HepG2 (cell line): ENCODE measurements at regions not wholly inside any gene's neighbourhood (a gene's known extent, or its start where the extent isn't known, plus 50 kb on each side); places are given as distances from the start of the nearest gene placed in this dataset.

Source experiments
- ATAC-seq: fragments of 200-7000 bp; cut with Tn5 transposase; 3 replicates; pipeline ENCODE4 v1.9.1; 2020; ENCODE audit warnings: mild to moderate bottlenecking, moderate library complexity
- BruUV-seq: library from RNA; stranded (reverse); fragments of 400-500 nt; replicated peaks from 2 replicates; lab custom pipeline; 2021; lab: Mats Ljungman, UMichigan
- CTCF ChIA-PET: fragments of 300-600 bp; formaldehyde crosslinking; extraction: SDS; loops from one replicate; lab custom pipeline; 2021; ENCODE audit warnings: low total read pairs, inconsistent platforms, low intra/inter-chr PET ratio; lab: Yijun Ruan, JAX
- POLR2A ChIA-PET: fragments of 350-600 bp; sonication (Branson Sonifier 250); formaldehyde crosslinking; loops from one replicate; lab custom pipeline; 2020; ENCODE audit warnings: antibody characterized with exemption, inconsistent platforms; lab: Yijun Ruan, JAX
- DNase-seq: peaks from one replicate; pipeline ENCODE4 v3.0.0-alpha.2; 2015; ENCODE audit warnings: low spot score
- FAIRE-seq: peaks from 3 replicates; lab custom pipeline; 2011; peaks lifted over from hg19 to GRCh38; lab: Jason Lieb, UNC
- H2AFZ ChIP-seq: one replicate; pipeline ENCODE4 v1.6.1; 2011; ENCODE audit warnings: low read length, inconsistent platforms
- H3K27ac ChIP-seq: fragments of 300-600 bp; 3 replicates; pipeline ENCODE4 v1.8.0; 2011; ENCODE audit warnings: mixed run types, mild to moderate bottlenecking, mixed read lengths, low read length, inconsistent platforms; ENCODE audit not compliant: insufficient read depth; ENCODE audit errors: extremely low read length
- H3K27me3 ChIP-seq, 2 experiments: fragments of 200-600 bp in 1 of 2; 2 replicates in 1 of 2; 3 replicates in 1 of 2; pipeline versions ENCODE4 v1.6.0 to v1.8.0; 2011; ENCODE audit warnings: low read length in 2 of 2, mild to moderate bottlenecking in 2 of 2, moderate library complexity in 2 of 2, inconsistent platforms in 1 of 2; ENCODE audit not compliant: insufficient read depth in 2 of 2, control insufficient read depth in 1 of 2
- H3K36me3 ChIP-seq, 2 experiments: fragments of 200-600 bp in 1 of 2; replicated peaks in 1 of 2; 2 replicates in 1 of 2; 3 replicates in 1 of 2; pipeline versions ENCODE4 v1.5.1 to v1.8.0; 2011; ENCODE audit warnings: low read length in 2 of 2, inconsistent platforms in 1 of 2; ENCODE audit not compliant: insufficient read depth in 2 of 2, control insufficient read depth in 1 of 2
- H3K4me1 ChIP-seq: 2 replicates; pipeline ENCODE4 v1.5.1; 2012; ENCODE audit warnings: low read length, inconsistent platforms; ENCODE audit not compliant: insufficient read depth
- H3K4me2 ChIP-seq: 2 replicates; pipeline ENCODE4 v1.6.0; 2011; ENCODE audit warnings: low read depth, low read length, inconsistent platforms
- H3K4me3 ChIP-seq, 3 experiments: fragments of 200-600 bp in 1 of 3; sonication (generic), shearing (Covaris generic) in 1 of 3; replicated peaks in 1 of 3; 2 replicates each; pipeline ENCODE4 v1.5.1; 2011 to 2016; ENCODE audit warnings: low read length in 3 of 3, inconsistent platforms in 2 of 3, low read depth in 2 of 3, mild to moderate bottlenecking in 2 of 3, control low read depth in 1 of 3, mixed read lengths in 1 of 3; ENCODE audit not compliant: insufficient read depth in 1 of 3
- H3K79me2 ChIP-seq: one replicate; pipeline ENCODE4 v1.6.1; 2011; ENCODE audit warnings: low read length, inconsistent platforms; ENCODE audit not compliant: insufficient read depth
- H3K9ac ChIP-seq: 2 replicates; pipeline ENCODE4 v1.6.0; 2011; ENCODE audit warnings: mild to moderate bottlenecking, low read depth, low read length, inconsistent platforms; ENCODE audit not compliant: insufficient read depth
- H3K9me3 ChIP-seq: 2 replicates; pipeline ENCODE4 v1.5.1; 2012; ENCODE audit warnings: mild to moderate bottlenecking, low read length
- H4K20me1 ChIP-seq: 2 replicates; pipeline ENCODE4 v1.6.0; 2011; ENCODE audit warnings: inconsistent platforms, mild to moderate bottlenecking, low read length, moderate library complexity; ENCODE audit not compliant: insufficient read depth
- PHF8 ChIP-seq: sonication (generic); formaldehyde crosslinking; IDR thresholded peaks from 2 replicates; pipeline ENCODE4 v1.5.0; 2020; ENCODE audit warnings: missing genetic modification reagents
- RAD21 ChIP-seq: fragments of 450-650 bp; formaldehyde crosslinking; IDR thresholded peaks from 2 replicates; pipeline ENCODE4 v1.5.0; 2020; ENCODE audit warnings: mild to moderate bottlenecking
- ZBTB40 ChIP-seq, 2 experiments: fragments of 450-650 bp in 1 of 2; sonication (generic) in 1 of 2; formaldehyde crosslinking in 1 of 2; IDR thresholded peaks; 2 replicates each; pipeline versions ENCODE4 v1.6.1 to v1.8.0; 2016 to 2022; ENCODE audit warnings: antibody characterized with exemption in 1 of 2, mild to moderate bottlenecking in 1 of 2, missing genetic modification reagents in 1 of 2
- ZBTB7A ChIP-seq: sonication (generic); formaldehyde crosslinking; IDR thresholded peaks from 2 replicates; pipeline ENCODE4 v1.8.0; 2022; ENCODE audit warnings: mild to moderate bottlenecking, missing genetic modification reagents
- WGBS: methylation state at CpG from one replicate; pipeline ENCODE4 v1.1.6; 2017; ENCODE audit warnings: low lambda C conversion rate; 5-methylcytosine and 5-hydroxymethylcytosine counted together
- in situ Hi-C: cut with HindIII; loops from 2 replicates; pipeline ENCODE4 v1.10.0; 2017; ENCODE audit warnings: low pct_unique_long_range_greater_than_20kb; ENCODE audit not compliant: extremely low pct_ligation_motif_present
- intact Hi-C: fragments of 100-400 bp; cut with micrococcal nuclease; formaldehyde crosslinking; loops from one replicate; pipeline ENCODE4 v1.10.0; 2022; ENCODE audit not compliant: unreplicated experiment
- TF ChIP-seq, protein P1 (sequence below): sonication (generic); formaldehyde crosslinking; IDR thresholded peaks from 2 replicates; pipeline ENCODE4 v1.4.0; 2020; ENCODE audit warnings: missing genetic modification reagents

DNA sequence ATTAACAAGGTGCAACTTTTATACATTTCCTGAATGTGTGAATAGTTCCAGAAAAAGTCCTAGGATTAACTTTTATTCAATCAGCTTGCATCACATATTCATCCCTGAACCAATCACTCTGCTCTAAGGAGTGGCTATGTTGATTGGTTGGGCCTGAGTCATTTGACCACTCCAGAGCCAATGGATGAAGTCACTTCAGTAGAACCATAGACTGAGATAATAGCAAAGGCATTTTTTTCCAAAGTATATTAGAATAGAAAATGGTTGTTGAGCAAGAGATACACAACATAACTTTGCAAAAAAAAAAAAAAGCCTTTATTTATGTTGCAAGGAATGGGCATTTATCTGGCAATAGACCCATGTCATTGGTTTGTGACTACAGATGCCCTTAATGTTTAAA lies 55.5 kb upstream of the AGTR1 start (continued):
- TF ChIP-seq ZBTB40 (IDR thresholded peaks at IDR 0.05) (no peak), ZBTB40 (CRISPR knock-in tag; IDR thresholded peaks at IDR 0.05) (no peak), RAD21 (CRISPR knock-in tag) (no peak), ZBTB7A (no peak), PHF8 (CRISPR knock-in tag) (no peak)

DNA sequence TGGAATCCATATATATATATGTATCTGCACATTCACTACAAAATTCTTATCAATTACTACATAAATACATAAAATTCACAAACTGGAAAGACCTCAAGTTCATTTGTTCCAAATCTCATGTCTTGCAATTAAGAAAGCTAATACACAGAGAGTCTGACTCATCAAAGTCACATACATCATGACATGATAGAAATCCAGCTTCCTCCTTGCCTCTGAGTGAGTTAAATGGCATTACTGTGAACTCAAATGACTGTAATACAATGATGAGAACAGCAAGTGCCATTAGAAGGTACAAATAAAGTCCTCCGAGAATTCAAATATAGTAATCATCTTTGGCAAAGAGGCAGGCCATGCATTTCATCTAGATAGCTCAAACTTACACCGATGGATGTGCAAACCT lies 55.1 kb upstream of the AGTR1 start:
- intact Hi-C loops (no loop called here), in situ Hi-C loops (no loop called here)
- no peaks in the 10 kb centered on the region for H3K36me3 ChIP-seq
- H2AFZ ChIP-seq: no peak overlapping the region
- ATAC-seq (no peak), FAIRE-seq (no peak), DNase-seq (no peak)
- H3K79me2 ChIP-seq: no peaks in the 10 kb centered on the region
- WGBS: 71% methylated on average over 2 of the region's 2 CpGs
- H3K27me3 ChIP-seq: no peaks in the 10 kb centered on the region
- no TSS peak for BruUV-seq
- H3K4me3 ChIP-seq: no peak overlapping the region
- peaks cover 19% of the 10 kb centered on the region for H3K4me1 ChIP-seq
- no peak overlapping the region for H3K4me2 ChIP-seq
- no peaks in the 10 kb centered on the region for H3K9me3 ChIP-seq
- POLR2A ChIA-PET: no interaction called here
- CTCF ChIA-PET: no interaction called here
- H3K27ac ChIP-seq: no peak overlapping the region
- no peak overlapping the region for H3K9ac ChIP-seq
- no peaks in the 10 kb centered on the region for H4K20me1 ChIP-seq
- TF ChIP-seq PHF8 (CRISPR knock-in tag): no peak
- TF ChIP-seq, protein P1, sequence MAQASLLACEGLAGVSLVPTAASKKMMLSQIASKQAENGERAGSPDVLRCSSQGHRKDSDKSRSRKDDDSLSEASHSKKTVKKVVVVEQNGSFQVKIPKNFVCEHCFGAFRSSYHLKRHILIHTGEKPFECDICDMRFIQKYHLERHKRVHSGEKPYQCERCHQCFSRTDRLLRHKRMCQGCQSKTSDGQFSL (CRISPR knock-in tag): no peak
